ENCODE measurements at regions not wholly inside any gene's neighbourhood (a gene's known extent, or its start where the extent isn't known, plus 50 kb on each side); places are given as distances from the start of the nearest gene placed in this dataset.

- H3K79me2 ChIP-seq (ENCODE audit: insufficient read depth, low read length): no peaks in the 10 kb centered on the region
- TF ChIP-seq CTCF (IDR thresholded peaks at IDR 0.05; ENCODE audit: low read length) (no peak), EZH2 (IDR thresholded peaks at IDR 0.05; ENCODE audit: borderline replicate concordance, low read length) (no peak)
- no peak overlapping the region for H2AFZ ChIP-seq (ENCODE audit: low read length)
- no peak overlapping the region for H3K4me2 ChIP-seq (ENCODE audit: low read length)
- H3K36me3 ChIP-seq (ENCODE audit: insufficient read depth, low read length): no peaks in the 10 kb centered on the region
- no peak overlapping the region for H3K4me3 ChIP-seq (ENCODE audit: low read depth, low read length, poor library complexity, severe bottlenecking)
- no peak overlapping the region for H3K27ac ChIP-seq (ENCODE audit: low read depth, low read length, poor library complexity, severe bottlenecking)
- H3K27me3 ChIP-seq (ENCODE audit: insufficient read depth, low read length): no peaks in the 10 kb centered on the region
- no peaks in the 10 kb centered on the region for H3K9me2 ChIP-seq (ENCODE audit: low read depth, low read length)
- no peaks in the 10 kb centered on the region for H3K4me1 ChIP-seq (ENCODE audit: insufficient read depth, low read length, severe bottlenecking)
- no peaks in the 10 kb centered on the region for H3F3A ChIP-seq (ENCODE audit: insufficient read depth, low read length)
- no peak overlapping the region for H3K9ac ChIP-seq (ENCODE audit: low read length)
- no peaks in the 10 kb centered on the region for H3K9me3 ChIP-seq (ENCODE audit: low read length)
- no peaks in the 10 kb centered on the region for H4K20me1 ChIP-seq (ENCODE audit: insufficient read depth, low read length)
Observed at GRCh38 chr10:81817596-81818170, 57.3 kb upstream of the NRG3 start.

- Histone ChIP-seq H3F3A (ENCODE audit: insufficient read depth, low read length) (no peaks in the 10 kb centered on the region), H3K36me3 (ENCODE audit: insufficient read depth, low read length) (no peaks in the 10 kb centered on the region), H3K4me1 (ENCODE audit: insufficient read depth, low read length, severe bottlenecking) (no peaks in the 10 kb centered on the region), H3K4me3 (ENCODE audit: low read depth, low read length, poor library complexity, severe bottlenecking) (no peak overlapping the region), H3K9me2 (ENCODE audit: low read depth, low read length) (no peaks in the 10 kb centered on the region), H3K4me2 (ENCODE audit: low read length) (no peak overlapping the region), H3K9me3 (ENCODE audit: low read length) (no peaks in the 10 kb centered on the region), H3K79me2 (ENCODE audit: insufficient read depth, low read length) (no peaks in the 10 kb centered on the region), H3K27me3 (ENCODE audit: insufficient read depth, low read length) (no peaks in the 10 kb centered on the region), H4K20me1 (ENCODE audit: insufficient read depth, low read length) (no peaks in the 10 kb centered on the region), H2AFZ (ENCODE audit: low read length) (no peak overlapping the region), H3K27ac (ENCODE audit: low read depth, low read length, poor library complexity, severe bottlenecking) (no peak overlapping the region), H3K9ac (ENCODE audit: low read length) (no peak overlapping the region)
- TF ChIP-seq EZH2 (IDR thresholded peaks at IDR 0.05; ENCODE audit: borderline replicate concordance, low read length) (no peak), CTCF (IDR thresholded peaks at IDR 0.05; ENCODE audit: low read length) (peak; percentile 48)
Observed at GRCh38 chr10:81820418-81820817, 54.6 kb upstream of the NRG3 start.
